Right ventricle myocardium superior (tissue), 1 donor: ENCODE measurements at regions not wholly inside any gene's neighbourhood (a gene's known extent, or its start where the extent isn't known, plus 50 kb on each side); places are given as distances from the start of the nearest gene placed in this dataset.

Experiments used
- ATAC-seq: fragments of 200-7000 bp; cut with Tn5 transposase; one replicate; pipeline ENCODE4 v1.9.1; 2020; ENCODE audit warnings: mild to moderate bottlenecking; ENCODE audit not compliant: poor library complexity
- DNase-seq: peaks from one replicate; pipeline ENCODE4 v3.0.0-alpha.2; 2020
- intact Hi-C: fragments of 100-400 bp; cut with DNase I; formaldehyde crosslinking; loops from one replicate; pipeline ENCODE4 v1.11.2; 2022
- donor health status: DM: no; HTN: yes; CAD: no; lungs with severe emphysema.

GRCh38 chr2:65850695-65851094 is 418.3 kb upstream of the SPRED2 start:
- DNase-seq = no peak
- ATAC-seq = no peak
- intact Hi-C loops = no loop called here

- ATAC-seq (peak; percentile 73), DNase-seq (peak; percentile 45)
- intact Hi-C loops = no loop called here
Measured at GRCh38 chr2:65846989-65847678, 414.7 kb upstream of the SPRED2 start.

- DNase-seq (no peak), ATAC-seq (no peak)
- intact Hi-C loops = no loop called here
Measured at GRCh38 chr2:65845442-65846182, 413.2 kb upstream of the SPRED2 start.

- DNase-seq (no peak), ATAC-seq (no peak)
- intact Hi-C loops = no loop called here
Measured at GRCh38 chr2:65842104-65842503, 409.7 kb upstream of the SPRED2 start.

GRCh38 chr2:65835975-65836549 is 403.7 kb upstream of the SPRED2 start:
- DNase-seq = no peak

GRCh38 chr2:65834771-65835475 is 402.5 kb upstream of the SPRED2 start:
- no peak for DNase-seq
- ATAC-seq = no peak
- intact Hi-C loops = no loop called here

More at GRCh38 chr2:65835975-65836549, 403.7 kb upstream of the SPRED2 start:
- intact Hi-C loops = no loop called here
- ATAC-seq = no peak

- ATAC-seq = no peak
- intact Hi-C loops = no loop called here
- DNase-seq = no peak
Measured at GRCh38 chr2:65834062-65834461, 401.7 kb upstream of the SPRED2 start.

GRCh38 chr2:65831509-65831908 is 399.1 kb upstream of the SPRED2 start:
- intact Hi-C loops = no loop called here
- DNase-seq (peak; percentile 43), ATAC-seq (peak; percentile 94)

GRCh38 chr2:65826567-65826966 is 394.2 kb upstream of the SPRED2 start:
- ATAC-seq (peak; percentile 60), DNase-seq (no peak)
- intact Hi-C loops = no loop called here

- intact Hi-C loops = no loop called here
- DNase-seq = no peak
- no peak for ATAC-seq
Measured at GRCh38 chr2:65823511-65823910, 391.1 kb upstream of the SPRED2 start.

GRCh38 chr2:65820454-65820853 is 388.1 kb upstream of the SPRED2 start:
- ATAC-seq = no peak
- intact Hi-C loops = no loop called here
- no peak for DNase-seq

GRCh38 chr2:65819963-65820362 is 387.6 kb upstream of the SPRED2 start:
- intact Hi-C loops = no loop called here
- ATAC-seq (no peak), DNase-seq (no peak)

- ATAC-seq (no peak), DNase-seq (no peak)
- intact Hi-C loops = no loop called here
Measured at GRCh38 chr2:65818873-65819451, 386.6 kb upstream of the SPRED2 start.

GRCh38 chr2:65813631-65814173 is 381.3 kb upstream of the SPRED2 start:
- DNase-seq (no peak), ATAC-seq (no peak)
- intact Hi-C loops = no loop called here

- intact Hi-C loops = no loop called here
- no peak for DNase-seq
- no peak for ATAC-seq
Measured at GRCh38 chr2:65812887-65813286, 380.5 kb upstream of the SPRED2 start.

- intact Hi-C loops = no loop called here
- no peak for DNase-seq
- no peak for ATAC-seq
Measured at GRCh38 chr2:65807942-65808341, 375.5 kb upstream of the SPRED2 start.

GRCh38 chr2:65804777-65805176 is 372.4 kb upstream of the SPRED2 start:
- intact Hi-C loops = no loop called here
- DNase-seq (no peak), ATAC-seq (no peak)

- ATAC-seq = no peak
- DNase-seq = no peak
- intact Hi-C loops = no loop called here
Measured at GRCh38 chr2:65802298-65802942, 370.0 kb upstream of the SPRED2 start.
